ENCODE measurements at regions not wholly inside any gene's neighbourhood (a gene's known extent, or its start where the extent isn't known, plus 50 kb on each side); places are given as distances from the start of the nearest gene placed in this dataset.

- Histone ChIP-seq H3K4me1 (ENCODE audit: control insufficient read depth in 2 of 3, insufficient read depth in 2 of 3, low read depth in 1 of 3, low read length in 3 of 3) (no peaks in the 10 kb centered on the region), H3K9me3 (ENCODE audit: control insufficient read depth in 2 of 3, insufficient read depth in 1 of 3, low read length in 3 of 3) (no peaks in the 10 kb centered on the region), H3K27ac (ENCODE audit: low read depth in 2 of 2, low read length in 2 of 2) (no peak overlapping the region), H3K9ac (ENCODE audit: low read length in 3 of 3) (no peak overlapping the region), H3K36me3 (ENCODE audit: control insufficient read depth in 2 of 3, insufficient read depth in 3 of 3, low read length in 3 of 3) (no peaks in the 10 kb centered on the region), H3K27me3 (ENCODE audit: control insufficient read depth, insufficient read depth, low read length) (no peaks in the 10 kb centered on the region), H3K4me3 (ENCODE audit: low read length in 3 of 3) (no peak overlapping the region)
- intact Hi-C loops (cut with DNase I) = no loop called here
- no peak for TF ChIP-seq CTCF (IDR thresholded peaks at IDR 0.05; ENCODE audit: borderline replicate concordance, extremely low read depth, insufficient read depth)
- FAIRE-seq = no peak
- no peak for DNase-seq
Measured at GRCh38 chr2:49278141-49278540, 123.8 kb upstream of the FSHR start.

GRCh38 chr2:49271060-49271606 is 116.8 kb upstream of the FSHR start:
- TF ChIP-seq CTCF (IDR thresholded peaks at IDR 0.05; ENCODE audit: borderline replicate concordance, extremely low read depth, insufficient read depth) = no peak

GRCh38 chr2:49270091-49270490 is 115.8 kb upstream of the FSHR start:
- FAIRE-seq = no peak
- TF ChIP-seq CTCF (IDR thresholded peaks at IDR 0.05; ENCODE audit: borderline replicate concordance, extremely low read depth, insufficient read depth) = no peak
- no peaks in the 10 kb centered on the region for H3K4me1 ChIP-seq (ENCODE audit: control insufficient read depth in 2 of 3, insufficient read depth in 2 of 3, low read depth in 1 of 3, low read length in 3 of 3)

More at GRCh38 chr2:49271060-49271606, 116.8 kb upstream of the FSHR start:
- Histone ChIP-seq H3K9me3 (ENCODE audit: control insufficient read depth in 2 of 3, insufficient read depth in 1 of 3, low read length in 3 of 3) (no peaks in the 10 kb centered on the region), H3K36me3 (ENCODE audit: control insufficient read depth in 2 of 3, insufficient read depth in 3 of 3, low read length in 3 of 3) (no peaks in the 10 kb centered on the region), H3K4me1 (ENCODE audit: control insufficient read depth in 2 of 3, insufficient read depth in 2 of 3, low read depth in 1 of 3, low read length in 3 of 3) (no peaks in the 10 kb centered on the region), H3K27me3 (ENCODE audit: control insufficient read depth, insufficient read depth, low read length) (no peaks in the 10 kb centered on the region), H3K9ac (ENCODE audit: low read length in 3 of 3) (no peak overlapping the region), H3K27ac (ENCODE audit: low read depth in 2 of 2, low read length in 2 of 2) (no peak overlapping the region), H3K4me3 (ENCODE audit: low read length in 3 of 3) (no peak overlapping the region)
- FAIRE-seq (no peak), DNase-seq (no peak)
- intact Hi-C loops (cut with DNase I) = no loop called here

GRCh38 chr2:49265471-49265870 is 111.2 kb upstream of the FSHR start:
- intact Hi-C loops (cut with DNase I) = no loop called here
- DNase-seq (peak in 1 of 5 donors; percentile 36), FAIRE-seq (no peak)
- Histone ChIP-seq H3K27me3 (ENCODE audit: control insufficient read depth, insufficient read depth, low read length) (no peaks in the 10 kb centered on the region), H3K27ac (ENCODE audit: low read depth in 2 of 2, low read length in 2 of 2) (no peak overlapping the region), H3K9me3 (ENCODE audit: control insufficient read depth in 2 of 3, insufficient read depth in 1 of 3, low read length in 3 of 3) (no peaks in the 10 kb centered on the region), H3K9ac (ENCODE audit: low read length in 3 of 3) (no peak overlapping the region), H3K36me3 (ENCODE audit: control insufficient read depth in 2 of 3, insufficient read depth in 3 of 3, low read length in 3 of 3) (no peaks in the 10 kb centered on the region), H3K4me1 (ENCODE audit: control insufficient read depth in 2 of 3, insufficient read depth in 2 of 3, low read depth in 1 of 3, low read length in 3 of 3) (no peaks in the 10 kb centered on the region), H3K4me3 (ENCODE audit: low read length in 3 of 3) (no peak overlapping the region)
- TF ChIP-seq CTCF (IDR thresholded peaks at IDR 0.05; ENCODE audit: borderline replicate concordance, extremely low read depth, insufficient read depth) = no peak

More at GRCh38 chr2:49270091-49270490, 115.8 kb upstream of the FSHR start:
- H3K36me3 ChIP-seq (ENCODE audit: control insufficient read depth in 2 of 3, insufficient read depth in 3 of 3, low read length in 3 of 3) = no peaks in the 10 kb centered on the region
- intact Hi-C loops (cut with DNase I) = no loop called here
- H3K4me3 ChIP-seq (ENCODE audit: low read length in 3 of 3) = no peak overlapping the region
- DNase-seq = no peak
- H3K9ac ChIP-seq (ENCODE audit: low read length in 3 of 3) = no peak overlapping the region
- H3K27ac ChIP-seq (ENCODE audit: low read depth in 2 of 2, low read length in 2 of 2) = no peak overlapping the region
- H3K27me3 ChIP-seq (ENCODE audit: control insufficient read depth, insufficient read depth, low read length) = no peaks in the 10 kb centered on the region
- no peaks in the 10 kb centered on the region for H3K9me3 ChIP-seq (ENCODE audit: control insufficient read depth in 2 of 3, insufficient read depth in 1 of 3, low read length in 3 of 3)
